GM20000 (cell line): ENCODE measurements at regions not wholly inside any gene's neighbourhood (a gene's known extent, or its start where the extent isn't known, plus 50 kb on each side); places are given as distances from the start of the nearest gene placed in this dataset.

Source experiments
- DNase-seq: peaks from one replicate; pipeline ENCODE4 v3.0.0; 2012; ENCODE audit warnings: low spot score
- CTCF ChIP-seq: IDR thresholded peaks from 2 replicates; pipeline ENCODE4 v1.5.1; 2012; ENCODE audit warnings: mild to moderate bottlenecking, control low read depth; ENCODE audit errors: extremely low read depth, missing control alignments

- no peak for TF ChIP-seq CTCF
- no peak for DNase-seq
Observed at GRCh38 chr4:138686106-138686835, 329.3 kb upstream of the NOCT start.

GRCh38 chr4:138685316-138685715 is 330.3 kb upstream of the NOCT start:
- DNase-seq, result no peak

GRCh38 chr4:138680989-138681604 is 334.5 kb upstream of the NOCT start:
- peak; percentile 70 for TF ChIP-seq CTCF
- DNase-seq, result peak; percentile 49

More at GRCh38 chr4:138685316-138685715, 330.3 kb upstream of the NOCT start:
- TF ChIP-seq CTCF, result no peak

GRCh38 chr4:138680256-138680655 is 335.3 kb upstream of the NOCT start:
- DNase-seq, result no peak
- TF ChIP-seq CTCF, result no peak

GRCh38 chr4:138678985-138679746 is 336.4 kb upstream of the NOCT start:
- TF ChIP-seq CTCF, result no peak
- no peak for DNase-seq

GRCh38 chr4:138677748-138678147 is 337.8 kb upstream of the NOCT start:
- TF ChIP-seq CTCF, result no peak
- peak; percentile 10 for DNase-seq

- TF ChIP-seq CTCF, result no peak
- DNase-seq, result no peak
Observed at GRCh38 chr4:138677212-138677611, 338.4 kb upstream of the NOCT start.
